HG03280 (cell line): ENCODE measurements at regions not wholly inside any gene's neighbourhood (a gene's known extent, or its start where the extent isn't known, plus 50 kb on each side); places are given as distances from the start of the nearest gene placed in this dataset.
"Not testable (repeated sequence)": the region's sequence is repeated elsewhere in the genome, so short reads cannot be mapped to it uniquely, and the experiment has no call there.

Source experiments
- ATAC-seq: cut with Tn5 transposase; IDR thresholded peaks from one replicate; pipeline ENCODE4 v1.9.1; 2021; ENCODE audit warnings: mild to moderate bottlenecking, moderate library complexity; ENCODE audit not compliant: unreplicated experiment

DNA sequence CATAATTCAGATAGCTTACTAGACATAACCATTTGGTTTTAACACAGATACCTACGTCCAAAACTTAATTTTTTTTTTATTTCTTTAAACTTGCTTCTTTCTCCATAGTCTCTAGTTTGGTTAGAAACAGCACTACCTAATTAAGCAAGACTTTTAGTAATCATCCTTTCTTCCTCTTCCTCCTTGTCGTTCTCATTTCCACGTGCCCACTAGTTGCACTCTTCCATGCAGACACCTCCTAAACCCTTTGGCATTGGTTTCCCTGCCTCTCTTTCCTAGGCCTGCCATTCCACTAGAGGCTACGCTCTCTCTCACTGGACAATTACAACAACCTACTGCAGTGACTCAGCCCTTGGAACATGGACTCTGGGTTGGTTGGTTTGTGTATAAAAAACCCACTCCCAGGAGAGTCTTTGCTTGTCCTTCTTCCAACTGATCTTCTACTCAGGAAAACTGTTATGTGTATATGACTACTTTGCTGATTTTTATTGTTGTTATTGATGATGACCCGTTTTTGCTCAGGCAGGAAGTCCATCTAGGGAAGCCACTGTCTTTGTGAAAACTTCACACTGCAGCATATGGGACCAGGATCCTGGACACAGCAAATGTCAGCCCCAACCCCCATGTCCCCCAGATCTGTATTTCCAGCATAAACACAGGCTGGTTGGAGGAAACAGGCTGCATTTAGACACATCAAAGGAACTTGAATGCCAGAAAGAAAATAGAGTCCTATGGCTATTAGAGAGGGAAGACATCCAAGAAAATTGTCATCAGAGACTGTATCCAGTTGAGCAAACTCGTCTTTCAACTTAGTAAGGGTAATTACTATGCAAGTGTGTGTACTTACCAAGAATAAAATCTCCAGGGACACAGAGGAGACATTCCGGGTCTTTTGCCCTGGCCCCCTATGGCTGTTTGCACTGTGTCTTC lies 503.2 kb downstream of the GADD45G start:
- no peak for ATAC-seq

DNA sequence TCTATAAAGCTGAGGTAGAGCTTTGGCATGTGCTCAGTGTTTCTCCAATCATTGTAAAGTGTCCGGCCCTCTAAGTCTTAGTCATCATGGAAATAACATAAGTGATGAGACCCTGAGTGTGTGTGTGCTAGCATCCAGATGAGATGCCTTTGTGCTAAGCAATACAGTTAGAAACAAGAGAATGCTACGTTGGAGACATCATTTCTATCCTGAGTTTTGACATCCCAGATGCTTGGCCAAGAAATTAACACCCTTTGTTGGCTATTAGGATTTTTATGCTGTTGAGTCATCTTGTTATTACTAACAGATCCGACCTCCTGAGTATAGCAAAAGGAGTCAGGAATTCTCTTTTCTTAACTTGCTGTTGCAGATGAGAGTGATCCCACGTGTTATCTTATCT lies 508.0 kb downstream of the GADD45G start:
- no peak for ATAC-seq

DNA sequence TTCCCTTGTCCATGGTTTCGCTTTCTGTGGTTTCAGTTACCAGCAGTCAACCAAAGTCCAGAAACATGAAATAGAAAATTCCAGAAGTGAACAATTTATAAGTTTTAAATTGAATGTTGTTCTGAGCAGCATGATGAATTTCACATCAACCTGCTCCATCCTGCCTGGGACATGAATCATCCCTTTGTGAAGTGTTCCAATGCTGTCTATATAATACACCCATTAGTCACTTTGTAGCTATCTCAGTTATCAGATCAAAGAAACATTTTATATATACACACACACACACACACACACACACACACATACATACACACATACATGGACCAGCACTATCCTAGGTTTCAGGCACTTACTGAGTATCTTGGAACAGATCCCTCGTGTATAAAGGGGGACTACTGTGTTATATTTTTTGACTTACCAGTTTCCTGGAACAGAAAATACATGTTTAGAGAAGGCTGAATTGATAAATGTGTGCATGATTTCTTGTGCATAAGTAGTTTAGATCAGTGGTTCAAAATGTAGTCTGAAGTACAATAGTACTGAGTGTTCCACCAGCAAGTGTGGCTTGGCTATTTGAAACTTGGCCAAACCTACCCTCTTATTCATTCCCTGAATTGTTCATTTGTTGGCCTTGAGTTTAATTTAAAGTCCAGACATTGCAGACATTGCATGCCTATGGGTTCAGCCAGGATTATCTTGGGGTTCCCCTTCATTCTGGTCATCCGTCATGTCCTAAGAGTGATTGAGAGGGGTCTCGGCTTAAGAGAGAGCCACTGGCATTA lies 510.0 kb downstream of the GADD45G start:
- ATAC-seq: no peak

DNA sequence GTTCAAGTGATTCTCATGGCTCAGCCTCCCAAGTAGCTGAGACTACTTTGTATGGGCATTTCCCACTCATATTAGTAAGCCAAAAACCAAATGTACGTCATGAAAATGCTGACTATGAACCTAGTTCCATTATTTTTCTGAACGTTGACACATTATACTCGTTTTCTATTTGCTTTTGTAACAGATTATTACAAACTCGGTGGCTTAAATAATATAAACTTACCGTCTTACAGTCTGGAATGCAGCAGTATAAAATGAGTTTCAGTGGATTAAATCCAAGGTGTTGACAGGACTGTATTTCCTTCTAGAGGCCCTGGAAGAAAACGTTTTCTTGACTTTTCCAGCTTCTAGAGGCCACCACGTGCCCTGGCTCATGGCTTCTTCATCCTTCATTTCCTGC lies 517.0 kb downstream of the GADD45G start:
- no peak for ATAC-seq

DNA sequence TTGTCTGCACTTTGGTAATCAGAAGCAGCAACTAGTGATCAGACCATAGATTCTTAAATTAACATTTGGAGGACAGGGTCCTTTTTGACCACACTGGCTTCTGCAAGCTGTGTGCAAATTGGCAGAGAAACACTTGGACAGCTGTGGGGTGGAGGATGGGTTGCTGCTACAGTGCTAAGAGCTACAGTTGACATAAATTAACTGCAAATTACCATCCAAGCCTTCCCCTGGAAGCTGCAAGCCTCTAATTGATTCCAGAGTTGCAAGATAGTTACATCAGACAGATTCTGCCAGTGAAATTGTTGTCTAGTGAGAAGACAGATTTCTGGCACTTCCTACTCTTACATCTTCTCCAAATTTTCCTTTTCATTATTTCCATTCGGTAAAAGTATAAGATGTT lies 517.7 kb downstream of the DIRAS2 start:
- no peak for ATAC-seq

DNA sequence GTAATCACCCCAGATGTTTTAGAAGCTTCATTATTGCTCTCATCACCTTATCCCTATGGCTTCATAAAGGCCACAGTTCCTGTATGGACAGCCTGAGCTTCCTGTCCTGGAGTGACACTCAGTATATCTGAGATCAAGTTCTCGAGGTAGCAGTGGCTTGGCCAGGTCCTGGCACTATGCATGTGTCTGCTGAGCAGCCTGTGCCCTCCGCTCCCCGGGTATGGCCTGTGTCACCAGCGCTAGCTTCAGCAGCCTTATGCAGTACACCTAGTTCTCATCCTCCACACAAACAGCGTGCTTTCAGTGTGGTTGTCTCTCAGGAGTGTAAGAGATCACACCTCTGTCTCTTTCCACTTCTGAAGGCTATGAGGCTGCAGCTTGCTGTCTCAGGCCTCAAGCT lies 514.7 kb downstream of the DIRAS2 start:
- no peak for ATAC-seq

DNA sequence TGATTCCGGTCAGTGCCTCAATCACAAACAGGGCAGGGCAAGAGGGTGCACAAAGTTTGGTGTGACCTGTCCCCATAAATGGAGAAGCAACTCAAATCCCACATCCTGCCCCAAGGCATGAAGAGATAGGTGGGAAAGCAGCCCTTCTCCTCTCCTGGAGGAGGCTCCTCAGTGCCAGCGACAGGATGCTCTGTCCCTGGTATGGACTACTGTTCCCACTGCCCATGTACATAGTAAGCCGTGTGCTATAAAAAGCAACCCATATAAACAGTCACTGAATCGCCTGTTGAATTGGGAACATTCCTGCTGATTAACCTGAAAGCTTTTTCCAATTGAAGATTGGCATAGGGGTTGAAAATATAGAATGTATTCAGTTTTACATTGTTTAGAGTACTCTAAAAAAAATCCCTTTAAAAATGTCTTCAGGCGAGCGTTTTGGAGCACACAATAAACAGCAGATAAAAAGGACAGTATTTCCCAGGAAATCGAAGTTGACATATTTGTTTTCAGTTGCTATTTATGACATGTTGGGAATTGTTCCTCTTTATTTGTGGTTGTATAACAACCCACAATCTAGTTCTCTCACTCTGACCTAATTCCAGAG lies 513.9 kb downstream of the DIRAS2 start:
- ATAC-seq: no peak

DNA sequence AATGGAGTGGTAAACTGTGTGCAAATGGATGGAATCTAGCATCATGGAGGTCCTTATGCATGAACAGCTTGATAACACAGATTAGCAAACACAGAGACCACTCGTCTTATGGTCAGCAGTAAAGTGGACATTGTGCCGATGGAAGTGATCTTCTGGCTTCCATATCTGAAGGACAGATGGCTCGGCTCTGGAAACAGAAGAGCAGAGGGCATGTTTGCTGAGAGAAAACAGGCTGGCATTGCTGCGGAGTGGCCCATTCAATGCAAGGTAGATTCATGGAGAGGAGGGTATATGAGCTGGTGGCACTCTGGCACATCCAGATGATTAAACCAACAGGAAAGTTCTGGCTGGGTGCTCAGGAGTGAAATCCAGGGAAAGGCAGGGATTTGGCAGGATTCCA lies 513.2 kb downstream of the DIRAS2 start:
- ATAC-seq: no peak

DNA sequence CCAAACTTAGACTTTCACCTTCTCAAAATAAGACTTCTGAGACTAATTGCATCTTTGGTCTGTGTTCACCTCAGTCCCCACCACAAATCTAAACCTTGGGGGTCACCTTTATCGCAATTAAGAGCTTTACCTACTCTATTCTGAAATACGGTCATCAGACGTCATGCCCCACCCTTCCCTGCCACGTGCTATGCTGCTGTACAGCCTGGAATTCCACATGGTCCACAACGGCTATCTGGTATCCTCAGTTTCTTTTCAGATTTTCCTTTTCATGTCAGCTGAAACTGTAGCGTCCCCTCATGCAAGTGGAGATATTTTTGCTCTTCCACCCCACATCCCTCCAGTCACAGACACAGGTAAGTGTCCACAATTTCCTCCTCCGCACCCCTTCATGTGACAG lies 511.1 kb downstream of the DIRAS2 start:
- no peak for ATAC-seq

DNA sequence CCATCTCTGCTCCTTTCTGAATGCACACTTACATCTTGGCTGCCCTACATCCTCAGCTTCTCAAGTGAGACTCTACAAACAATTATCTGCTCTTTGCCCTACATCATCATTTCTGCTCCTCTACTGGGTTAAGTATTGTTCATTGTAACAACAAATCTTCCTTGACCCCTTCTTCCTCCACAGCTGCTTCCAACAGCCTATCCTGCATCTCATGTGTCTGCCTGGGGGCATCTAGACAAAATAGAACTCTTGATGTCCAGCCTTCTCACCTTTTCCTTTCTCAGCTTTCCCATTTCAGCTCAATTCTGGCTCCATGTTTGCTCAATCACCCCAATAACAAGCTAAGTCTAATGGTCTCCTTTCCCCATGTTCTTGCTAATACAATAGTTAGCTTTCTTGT lies 509.8 kb downstream of the DIRAS2 start:
- no peak for ATAC-seq

DNA sequence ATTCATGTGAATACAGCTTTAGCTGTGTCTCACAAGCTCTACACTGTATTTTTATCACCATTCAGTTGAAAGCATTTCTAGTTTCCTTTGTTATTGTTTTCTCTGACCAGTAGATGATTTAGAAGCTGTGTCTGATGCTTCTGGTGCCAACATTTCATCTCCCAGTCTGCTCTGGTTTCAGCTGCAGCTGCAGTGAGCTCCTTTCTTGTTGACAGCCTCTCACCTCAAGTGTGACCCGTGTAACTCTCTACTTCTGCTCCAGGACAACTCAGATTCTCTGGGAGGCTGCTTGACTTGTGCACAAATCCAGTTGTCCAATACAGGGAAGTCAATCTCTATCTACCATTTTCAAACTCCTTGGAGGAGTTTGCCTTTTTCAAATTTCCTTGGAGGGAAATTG lies 504.8 kb downstream of the DIRAS2 start:
- no peak for ATAC-seq

DNA sequence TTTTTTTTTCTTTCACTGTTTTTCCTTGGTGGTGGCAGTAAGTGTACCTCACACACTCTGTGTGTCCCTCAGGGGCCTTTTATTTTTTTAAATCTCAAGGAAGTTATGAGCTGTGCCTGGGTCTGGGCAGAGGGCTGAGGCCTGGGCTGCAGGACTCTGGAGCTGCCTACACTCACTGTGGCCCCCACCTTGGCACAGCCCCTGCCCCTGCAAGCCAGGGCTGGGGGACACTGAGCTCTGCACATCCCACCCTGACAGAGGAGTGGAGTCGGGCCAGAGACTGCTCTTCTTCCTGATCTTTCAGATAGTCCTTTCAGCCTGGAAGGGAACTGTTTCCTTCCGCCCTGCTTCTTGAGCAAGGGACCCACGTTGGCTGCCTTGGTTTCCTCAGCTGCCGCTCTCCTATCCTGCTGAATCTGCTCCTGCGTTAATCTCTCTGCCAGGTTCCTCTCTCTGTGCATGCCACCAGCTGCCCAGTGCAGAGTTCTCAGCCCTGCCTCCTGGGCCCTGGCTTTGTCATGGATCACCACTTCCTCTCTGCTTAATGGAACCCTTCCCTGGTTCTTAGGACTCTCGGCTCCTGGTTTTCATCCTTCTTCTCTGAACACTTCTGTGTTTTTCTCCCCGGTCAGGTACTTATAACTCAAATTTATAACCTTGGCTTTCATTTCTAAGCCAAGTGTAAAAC lies 502.3 kb downstream of the DIRAS2 start:
- ATAC-seq: no peak

DNA sequence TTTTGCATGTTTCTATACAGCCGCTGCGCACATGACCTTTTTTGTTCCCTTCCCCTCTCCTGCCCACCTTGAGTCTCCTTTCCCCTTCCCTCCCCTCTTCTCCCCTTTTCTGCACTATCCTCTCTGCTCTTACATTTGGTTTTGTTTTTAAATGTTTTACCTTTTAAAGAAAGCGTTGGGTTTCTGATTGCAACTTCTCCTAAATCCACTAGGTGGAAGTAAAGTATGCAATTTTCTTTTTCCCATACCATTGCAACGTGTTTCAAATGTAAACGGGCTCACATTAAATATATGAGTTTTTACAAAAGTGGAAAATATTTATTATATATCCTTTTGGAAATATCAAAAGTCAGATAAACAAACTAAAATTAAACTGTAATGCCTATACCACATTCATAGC lies 500.9 kb downstream of the DIRAS2 start:
- ATAC-seq: no peak

DNA sequence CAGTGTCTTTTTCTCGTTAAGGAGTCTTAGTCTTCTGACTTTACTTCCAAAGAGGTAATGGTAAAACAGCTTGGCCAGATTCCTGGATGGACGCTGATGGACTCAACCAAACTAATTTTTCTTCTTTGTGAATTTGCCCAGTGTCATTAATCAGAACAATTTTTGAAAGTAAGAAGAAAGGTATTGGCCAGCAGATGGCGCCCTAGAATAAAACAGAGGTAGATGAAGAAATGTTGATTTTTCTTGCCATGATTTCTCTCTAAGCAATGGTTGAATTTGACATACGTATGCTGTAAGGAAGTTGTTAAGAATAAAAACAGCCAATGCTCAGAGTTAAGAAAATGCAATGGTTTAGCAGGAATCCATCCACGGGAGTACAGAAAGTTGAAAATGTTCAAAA lies 500.0 kb downstream of the DIRAS2 start:
- ATAC-seq: no peak

DNA sequence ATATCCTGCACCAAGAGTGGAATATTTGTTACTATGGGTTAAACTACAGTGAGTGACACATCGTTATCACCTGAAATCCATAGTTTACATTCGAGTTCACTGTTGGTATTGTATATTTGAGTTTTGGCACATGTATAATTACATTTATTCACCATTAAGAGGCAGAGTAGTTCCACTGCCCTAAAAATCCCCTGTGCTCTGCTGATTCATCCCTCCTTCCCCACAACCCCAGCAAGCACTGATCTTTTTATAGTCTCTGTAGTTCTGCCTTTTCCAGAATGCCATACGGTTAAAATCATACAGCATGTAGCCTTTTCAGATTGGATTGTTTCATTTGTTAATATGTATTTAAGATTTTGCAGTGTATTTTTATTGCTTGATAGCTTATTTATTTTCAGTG lies 495.2 kb downstream of the DIRAS2 start:
- ATAC-seq: no peak

DNA sequence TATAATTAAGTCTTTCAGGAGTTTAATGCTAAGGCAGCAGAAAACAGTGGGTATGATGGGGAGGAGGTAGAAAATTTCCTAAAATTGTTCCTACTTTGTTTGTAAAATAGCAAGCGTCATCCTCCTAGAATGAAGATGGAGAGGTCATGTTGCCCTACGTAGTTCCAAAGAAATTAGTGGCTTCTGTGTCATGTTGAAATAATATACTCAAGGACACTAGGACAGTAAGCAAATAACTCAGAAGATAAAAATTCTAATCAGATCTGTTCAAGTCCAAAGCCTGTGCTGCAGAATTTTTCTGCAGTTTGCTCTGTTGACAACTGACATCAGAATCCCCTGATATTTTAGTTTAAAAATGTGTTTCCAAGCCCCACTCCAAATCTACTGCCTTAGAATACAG lies 486.3 kb downstream of the DIRAS2 start:
- ATAC-seq: no peak

DNA sequence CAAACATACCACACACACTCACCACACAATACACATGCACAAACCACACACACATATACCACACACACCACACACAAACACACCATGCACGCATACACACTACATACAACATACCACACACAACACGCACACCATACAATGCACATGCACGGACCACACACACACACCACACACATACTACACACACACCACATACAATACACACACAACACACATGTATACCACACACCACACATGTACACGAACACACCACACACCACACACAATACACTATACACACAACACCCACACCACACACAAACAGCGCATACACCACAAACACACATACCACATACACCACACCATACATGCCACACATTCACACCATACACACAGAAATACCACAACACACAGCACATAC lies 480.3 kb downstream of the DIRAS2 start:
- no peak for ATAC-seq

DNA sequence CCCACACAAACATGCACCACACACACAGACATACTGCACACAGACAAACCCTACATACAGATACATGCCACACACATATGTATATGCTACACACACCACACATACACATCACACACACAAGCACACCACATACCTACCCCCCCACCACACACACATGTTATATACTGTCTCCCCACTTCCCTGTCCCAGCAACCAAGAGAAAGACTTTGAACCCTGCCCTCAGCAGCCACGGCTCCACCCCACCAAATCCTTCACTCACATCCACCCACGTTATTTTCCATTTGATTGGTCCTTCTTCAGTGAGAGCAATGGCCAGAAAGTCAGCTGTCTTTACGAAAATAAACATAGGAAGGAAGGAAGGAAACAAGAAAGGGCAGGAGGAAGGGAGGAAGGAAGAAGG lies 479.8 kb downstream of the DIRAS2 start:
- ATAC-seq: no peak

DNA sequence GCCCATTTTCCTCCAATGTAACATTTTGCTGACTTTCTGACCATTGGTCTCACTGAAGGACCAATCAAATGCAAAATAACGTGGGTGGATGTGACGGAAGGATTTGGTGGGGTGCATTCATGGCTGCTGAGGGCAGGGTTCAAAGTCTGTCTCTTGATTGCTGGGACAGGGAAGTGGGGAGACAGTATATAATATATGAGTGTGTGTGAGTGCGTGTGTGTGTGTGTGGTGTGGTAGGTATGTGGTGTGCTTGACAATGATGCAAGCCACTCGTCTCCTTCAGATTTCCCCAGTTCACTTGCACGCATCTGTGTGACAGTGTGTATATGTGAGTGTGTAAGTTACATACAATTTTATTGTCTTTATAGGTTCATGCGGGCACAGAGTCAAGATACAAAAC lies 477.3 kb downstream of the DIRAS2 start:
- no peak for ATAC-seq

DNA sequence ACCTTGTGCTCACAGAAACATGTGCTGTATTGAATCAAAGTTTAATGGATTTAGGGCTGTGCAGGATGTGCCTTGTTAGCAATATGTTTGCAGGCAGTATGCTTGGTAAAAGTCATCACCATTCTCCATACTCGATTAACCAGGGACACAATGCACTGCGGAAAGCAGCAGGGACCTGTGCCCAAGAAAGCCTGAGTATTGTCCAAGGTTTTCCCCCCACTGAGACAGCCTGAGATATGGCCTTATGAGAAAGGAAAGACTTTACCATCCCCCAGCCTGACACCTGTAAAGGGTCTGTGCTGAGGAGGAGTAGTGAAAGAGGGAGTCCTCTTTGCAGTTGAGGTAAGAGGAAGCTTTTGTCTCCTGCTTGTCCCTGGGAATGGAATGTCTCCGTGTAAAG lies 476.2 kb downstream of the DIRAS2 start:
- ATAC-seq: not testable (repeated sequence)

DNA sequence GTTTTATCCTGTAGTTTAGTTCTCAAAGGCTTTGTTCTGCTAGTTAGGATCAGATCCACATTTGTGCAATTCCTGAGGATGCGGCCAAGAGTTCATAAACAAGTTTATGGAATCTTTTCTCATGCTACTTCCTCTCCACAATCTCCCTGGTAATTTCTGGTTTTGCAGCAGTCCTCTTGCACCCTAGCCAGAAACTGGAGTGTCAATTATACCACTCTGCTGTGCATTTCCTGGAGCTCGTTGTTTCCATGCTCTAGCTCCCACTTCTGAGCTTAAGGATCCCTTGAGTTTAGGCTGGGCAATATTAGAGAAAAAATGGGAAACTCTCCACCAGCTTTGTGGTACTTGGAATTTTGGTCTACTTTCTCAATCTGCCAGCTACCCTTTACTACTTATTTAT lies 474.7 kb downstream of the DIRAS2 start:
- no peak for ATAC-seq
